Parathyroid adenoma (tissue), 2 donors: ENCODE measurements at regions not wholly inside any gene's neighbourhood (a gene's known extent, or its start where the extent isn't known, plus 50 kb on each side); places are given as distances from the start of the nearest gene placed in this dataset.
"Not testable (repeated sequence)": the region's sequence is repeated elsewhere in the genome, so short reads cannot be mapped to it uniquely, and the experiment has no call there.

Experiments
- H2AFZ ChIP-seq: fragments of 300-600 bp; sonication (generic); one replicate; pipeline ENCODE4 v1.7.0; 2017; ENCODE audit warnings: antibody characterized with exemption, mild to moderate bottlenecking
- H3K27ac ChIP-seq: fragments of 300-600 bp; sonication (generic); one replicate; pipeline ENCODE4 v1.7.0; 2017
- H3K27me3 ChIP-seq: fragments of 300-600 bp; sonication (generic); one replicate; pipeline ENCODE4 v1.7.0; 2017; ENCODE audit warnings: low read length; ENCODE audit not compliant: control insufficient read depth, insufficient read depth
- H3K36me3 ChIP-seq: fragments of 300-600 bp; sonication (generic); one replicate; pipeline ENCODE4 v1.7.0; 2017; ENCODE audit warnings: low read length; ENCODE audit not compliant: control insufficient read depth, insufficient read depth
- H3K4me1 ChIP-seq: fragments of 300-600 bp; sonication (generic); one replicate; pipeline ENCODE4 v1.7.0; 2017; ENCODE audit warnings: control low read depth
- H3K4me2 ChIP-seq: fragments of 300-600 bp; sonication (generic); one replicate; pipeline ENCODE4 v1.7.0; 2017; ENCODE audit warnings: low read length
- H3K4me3 ChIP-seq: fragments of 300-600 bp; sonication (generic); one replicate; pipeline ENCODE4 v1.7.0; 2017; ENCODE audit warnings: low read depth, low read length
- H3K79me2 ChIP-seq: fragments of 300-600 bp; sonication (generic); one replicate; pipeline ENCODE4 v1.7.0; 2017; ENCODE audit warnings: control low read depth
- H3K9ac ChIP-seq: fragments of 300-600 bp; sonication (generic); one replicate; pipeline ENCODE4 v1.7.0; 2017; ENCODE audit warnings: mild to moderate bottlenecking
- H3K9me3 ChIP-seq: fragments of 300-600 bp; sonication (generic); one replicate; pipeline ENCODE4 v1.7.0; 2017; ENCODE audit warnings: low read length; ENCODE audit not compliant: control insufficient read depth
- TF ChIP-seq, protein P1 (sequence below): fragments of 300-600 bp; sonication (generic); IDR thresholded peaks from one replicate; pipeline ENCODE4 v1.7.0; 2017; ENCODE audit warnings: antibody characterized with exemption, mild to moderate bottlenecking
- donor health status: primary hyperparathyroidism.

DNA sequence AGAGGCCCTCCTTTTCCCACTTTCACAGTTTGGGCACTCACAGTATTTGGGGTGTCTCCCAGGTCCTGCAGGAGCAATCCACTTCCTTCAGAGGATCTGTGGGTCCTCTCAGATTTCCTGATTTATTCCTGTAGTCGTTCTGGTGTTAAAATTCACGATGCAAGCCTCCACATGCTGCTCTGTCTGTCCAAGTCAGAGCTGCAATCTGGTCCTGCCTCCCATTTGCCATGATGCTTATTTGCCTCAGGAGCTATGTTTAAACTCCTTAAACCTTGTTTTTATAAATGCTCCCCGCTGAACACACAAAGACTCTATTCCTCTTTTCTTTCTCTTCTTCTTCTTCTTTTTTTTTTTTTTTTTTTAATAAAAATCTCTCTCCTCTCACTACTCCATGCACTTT is 558.7 kb upstream of the NECTIN3 start:
- H3K36me3 ChIP-seq, result no peaks in the 10 kb centered on the region
- no peaks in the 10 kb centered on the region for H3K4me1 ChIP-seq
- H3K9ac ChIP-seq, result no peak overlapping the region
- no peak overlapping the region for H3K4me3 ChIP-seq
- TF ChIP-seq, protein P1, sequence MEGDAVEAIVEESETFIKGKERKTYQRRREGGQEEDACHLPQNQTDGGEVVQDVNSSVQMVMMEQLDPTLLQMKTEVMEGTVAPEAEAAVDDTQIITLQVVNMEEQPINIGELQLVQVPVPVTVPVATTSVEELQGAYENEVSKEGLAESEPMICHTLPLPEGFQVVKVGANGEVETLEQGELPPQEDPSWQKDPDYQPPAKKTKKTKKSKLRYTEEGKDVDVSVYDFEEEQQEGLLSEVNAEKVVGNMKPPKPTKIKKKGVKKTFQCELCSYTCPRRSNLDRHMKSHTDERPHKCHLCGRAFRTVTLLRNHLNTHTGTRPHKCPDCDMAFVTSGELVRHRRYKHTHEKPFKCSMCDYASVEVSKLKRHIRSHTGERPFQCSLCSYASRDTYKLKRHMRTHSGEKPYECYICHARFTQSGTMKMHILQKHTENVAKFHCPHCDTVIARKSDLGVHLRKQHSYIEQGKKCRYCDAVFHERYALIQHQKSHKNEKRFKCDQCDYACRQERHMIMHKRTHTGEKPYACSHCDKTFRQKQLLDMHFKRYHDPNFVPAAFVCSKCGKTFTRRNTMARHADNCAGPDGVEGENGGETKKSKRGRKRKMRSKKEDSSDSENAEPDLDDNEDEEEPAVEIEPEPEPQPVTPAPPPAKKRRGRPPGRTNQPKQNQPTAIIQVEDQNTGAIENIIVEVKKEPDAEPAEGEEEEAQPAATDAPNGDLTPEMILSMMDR, result no peak
- H3K27ac ChIP-seq, result no peak overlapping the region
- H2AFZ ChIP-seq, result no peak overlapping the region
- H3K27me3 ChIP-seq, result no peaks in the 10 kb centered on the region
- H3K4me2 ChIP-seq, result no peak overlapping the region
- H3K9me3 ChIP-seq, result no peaks in the 10 kb centered on the region
- no peaks in the 10 kb centered on the region for H3K79me2 ChIP-seq

DNA sequence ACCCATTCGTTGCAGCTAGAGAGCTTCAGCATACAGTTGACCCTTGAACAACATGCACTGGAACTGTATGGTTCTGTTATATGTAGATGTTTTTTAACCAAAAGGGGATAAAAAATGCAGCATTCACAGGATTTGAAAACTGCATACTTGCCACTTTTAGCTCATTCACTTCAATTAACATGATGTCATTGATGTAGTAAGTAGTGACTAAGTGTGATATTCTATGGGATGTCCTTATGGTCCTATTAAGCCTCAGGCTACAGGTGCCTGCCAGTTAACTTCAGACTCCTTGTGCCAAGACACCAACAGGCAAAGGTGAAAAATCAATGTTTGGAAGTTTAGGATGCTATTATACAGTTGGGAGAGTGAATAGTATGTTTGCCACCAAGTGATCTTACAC is 553.6 kb upstream of the NECTIN3 start:
- H3K36me3 ChIP-seq, result no peaks in the 10 kb centered on the region
- H3K4me2 ChIP-seq, result no peak overlapping the region
- no peaks in the 10 kb centered on the region for H3K9me3 ChIP-seq
- H3K79me2 ChIP-seq, result no peaks in the 10 kb centered on the region
- TF ChIP-seq, protein P1, result no peak
- no peak overlapping the region for H3K9ac ChIP-seq
- H2AFZ ChIP-seq, result no peak overlapping the region
- no peak overlapping the region for H3K4me3 ChIP-seq
- no peak overlapping the region for H3K27ac ChIP-seq
- no peaks in the 10 kb centered on the region for H3K27me3 ChIP-seq
- no peaks in the 10 kb centered on the region for H3K4me1 ChIP-seq

DNA sequence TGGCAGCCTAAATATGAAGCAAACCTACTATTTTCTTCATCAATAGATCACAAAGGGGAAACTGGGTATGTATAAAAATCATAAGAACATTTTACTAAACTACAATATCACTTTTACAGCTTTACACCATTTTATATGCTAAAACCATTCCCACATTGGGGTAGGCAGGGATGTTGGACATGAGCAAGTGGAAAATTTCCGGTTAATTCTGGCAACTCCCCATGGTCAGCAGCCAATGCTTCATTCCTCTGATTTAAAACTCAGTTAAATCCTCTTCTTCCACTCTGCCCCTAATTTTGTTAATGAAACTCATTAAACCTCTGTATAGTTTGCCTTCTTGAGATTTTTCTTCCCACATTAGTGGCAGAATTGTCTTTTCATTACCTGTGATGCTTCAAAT is 552.5 kb upstream of the NECTIN3 start:
- Histone ChIP-seq H3K36me3 (no peaks in the 10 kb centered on the region), H3K27me3 (no peaks in the 10 kb centered on the region), H3K4me1 (no peaks in the 10 kb centered on the region), H3K79me2 (no peaks in the 10 kb centered on the region), H3K9ac (no peak overlapping the region), H3K4me2 (no peak overlapping the region), H3K27ac (no peak overlapping the region), H3K4me3 (no peak overlapping the region), H3K9me3 (no peaks in the 10 kb centered on the region), H2AFZ (no peak overlapping the region)
- TF ChIP-seq, protein P1, result no peak

DNA sequence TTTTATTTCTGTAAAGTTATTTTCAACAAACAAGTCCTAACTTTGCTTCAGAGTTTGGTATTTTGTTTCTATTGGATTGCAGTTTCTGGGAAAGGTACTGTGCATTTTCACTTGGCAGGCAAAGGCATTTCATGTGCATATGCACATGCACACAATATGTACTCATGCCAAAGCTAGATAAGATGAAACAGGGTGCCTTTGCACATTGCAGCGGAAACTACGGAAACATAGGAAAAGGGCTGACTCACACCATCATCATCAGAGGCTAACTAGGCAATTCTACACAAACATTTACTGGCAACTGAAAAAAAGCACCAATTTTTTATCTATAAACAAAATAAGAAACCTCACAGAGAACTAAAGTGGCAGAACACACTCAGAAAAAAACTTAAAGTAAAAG is 550.6 kb upstream of the NECTIN3 start:
- Histone ChIP-seq H3K27me3 (no peaks in the 10 kb centered on the region), H3K4me2 (no peak overlapping the region), H3K27ac (no peak overlapping the region), H2AFZ (no peak overlapping the region), H3K9me3 (no peaks in the 10 kb centered on the region), H3K36me3 (no peaks in the 10 kb centered on the region), H3K79me2 (no peaks in the 10 kb centered on the region), H3K9ac (no peak overlapping the region), H3K4me1 (no peaks in the 10 kb centered on the region), H3K4me3 (no peak overlapping the region)
- TF ChIP-seq, protein P1, result no peak

DNA sequence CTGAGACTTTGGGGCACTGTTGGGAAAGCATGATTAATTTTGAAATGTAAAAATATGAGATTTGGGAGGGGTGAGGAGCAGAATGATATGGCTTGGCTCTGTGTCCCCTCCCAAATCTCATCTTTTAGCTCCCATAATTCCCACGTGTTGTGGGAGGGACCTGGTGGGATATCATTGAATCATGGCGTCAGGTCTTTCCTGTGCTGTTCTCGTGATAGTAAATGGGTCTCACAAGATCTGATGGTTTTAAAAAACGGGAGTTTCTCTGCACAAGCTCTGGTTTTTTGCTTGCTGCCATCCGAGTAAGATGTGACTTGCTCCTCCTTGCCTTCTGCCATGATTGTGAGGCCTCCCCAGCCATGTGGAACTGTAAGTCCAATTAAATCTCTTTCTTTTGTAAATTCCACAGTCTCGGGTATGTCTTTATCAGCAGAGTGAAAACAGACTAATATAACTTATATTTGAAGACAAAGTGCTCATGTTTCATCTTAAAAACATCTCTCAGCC is 546.0 kb upstream of the NECTIN3 start:
- H3K36me3 ChIP-seq, H3K27ac ChIP-seq, H3K4me2 ChIP-seq, H2AFZ ChIP-seq, H3K9me3 ChIP-seq, H3K79me2 ChIP-seq, H3K4me1 ChIP-seq, H3K9ac ChIP-seq, H3K4me3 ChIP-seq, H3K27me3 ChIP-seq: not testable (repeated sequence)
